Neuronal stem cell (in vitro differentiated cells): ENCODE measurements at regions not wholly inside any gene's neighbourhood (a gene's known extent, or its start where the extent isn't known, plus 50 kb on each side); places are given as distances from the start of the nearest gene placed in this dataset.

Source experiments
- DNase-seq: peaks from one replicate; pipeline ENCODE4 v3.0.0-alpha.2; 2013; ENCODE audit warnings: low spot score
- H2AFZ ChIP-seq: one replicate; pipeline ENCODE4 v1.6.1; 2013; ENCODE audit warnings: mild to moderate bottlenecking, low read length, inconsistent platforms
- H2AK5ac ChIP-seq: 2 replicates; pipeline ENCODE4 v1.6.1; 2013; ENCODE audit warnings: low read depth, mild to moderate bottlenecking, inconsistent platforms, low read length, moderate library complexity, mixed read lengths
- H2BK120ac ChIP-seq: 2 replicates; pipeline ENCODE4 v1.6.1; 2013; ENCODE audit warnings: low read depth, mild to moderate bottlenecking, inconsistent platforms, low read length, moderate library complexity, mixed read lengths
- H2BK12ac ChIP-seq: one replicate; pipeline ENCODE4 v1.6.1; 2013; ENCODE audit warnings: low read length, inconsistent platforms
- H2BK15ac ChIP-seq: 2 replicates; pipeline ENCODE4 v1.6.1; 2013; ENCODE audit warnings: mild to moderate bottlenecking, low read length, inconsistent platforms, mixed read lengths
- H2BK5ac ChIP-seq: one replicate; pipeline ENCODE4 v1.6.1; 2013; ENCODE audit warnings: inconsistent platforms, mild to moderate bottlenecking, low read length, moderate library complexity
- H3K14ac ChIP-seq: one replicate; pipeline ENCODE4 v1.6.1; 2013; ENCODE audit warnings: low read length, inconsistent platforms
- H3K18ac ChIP-seq: 2 replicates; pipeline ENCODE4 v1.6.1; 2013; ENCODE audit warnings: low read length, inconsistent platforms
- H3K23ac ChIP-seq: 2 replicates; pipeline ENCODE4 v1.6.1; 2013; ENCODE audit warnings: low read depth, mild to moderate bottlenecking, mixed read lengths, low read length, inconsistent platforms; ENCODE audit not compliant: poor library complexity
- H3K27ac ChIP-seq: replicated peaks from 3 replicates; pipeline ENCODE4 v1.5.1; 2013; ENCODE audit warnings: low read length, inconsistent platforms
- H3K27me3 ChIP-seq, 3 experiments: 2 replicates each; pipeline ENCODE4 v1.6.1; 2013; ENCODE audit warnings: low read length in 3 of 3, mild to moderate bottlenecking in 2 of 3, inconsistent platforms in 1 of 3, low read depth in 1 of 3, mixed read lengths in 1 of 3, moderate library complexity in 1 of 3; ENCODE audit not compliant: control insufficient read depth in 3 of 3, insufficient read depth in 3 of 3
- H3K36me3 ChIP-seq, 2 donors: replicated peaks in 1 of 2; 2 replicates each; pipeline ENCODE4 v1.6.1; 2013; ENCODE audit warnings: low read length in 2 of 2; ENCODE audit not compliant: control insufficient read depth in 2 of 2, insufficient read depth in 2 of 2
- H3K4ac ChIP-seq: 2 replicates; pipeline ENCODE4 v1.6.1; 2013; ENCODE audit warnings: inconsistent platforms, mild to moderate bottlenecking, low read length, moderate library complexity
- H3K4me1 ChIP-seq, 2 donors: 1 replicate in 1 of 2; 2 replicates in 1 of 2; pipeline ENCODE4 v1.6.1; 2013; ENCODE audit warnings: low read length in 2 of 2, low read depth in 1 of 2; ENCODE audit not compliant: control insufficient read depth in 2 of 2, insufficient read depth in 1 of 2
- H3K4me2 ChIP-seq: one replicate; pipeline ENCODE4 v1.6.1; 2013; ENCODE audit warnings: mild to moderate bottlenecking, low read length, inconsistent platforms; ENCODE audit not compliant: insufficient read depth, poor library complexity, severe bottlenecking
- H3K4me3 ChIP-seq, 2 donors: 2 replicates each; pipeline ENCODE4 v1.5.1; 2013; ENCODE audit warnings: low read length in 2 of 2, mild to moderate bottlenecking in 2 of 2, inconsistent platforms in 1 of 2, moderate library complexity in 1 of 2
- H3K79me1 ChIP-seq: one replicate; pipeline ENCODE4 v1.6.1; 2013; ENCODE audit warnings: low read depth, mild to moderate bottlenecking, inconsistent platforms, low read length, moderate library complexity
- H3K9ac ChIP-seq: one replicate; pipeline ENCODE4 v1.6.1; 2013; ENCODE audit warnings: mild to moderate bottlenecking, low read depth, low read length, inconsistent platforms; ENCODE audit not compliant: poor library complexity
- H3K9me3 ChIP-seq, 2 donors: replicated peaks in 1 of 2; 2 replicates each; pipeline versions ENCODE3 to v1.6.1; 2013; ENCODE audit warnings: low read length in 2 of 2, mild to moderate bottlenecking in 2 of 2, inconsistent platforms in 1 of 2, low read depth in 1 of 2, mixed read lengths in 1 of 2, moderate library complexity in 1 of 2; ENCODE audit not compliant: control insufficient read depth in 2 of 2, insufficient read depth in 1 of 2
- H4K8ac ChIP-seq: one replicate; pipeline ENCODE4 v1.6.1; 2013; ENCODE audit warnings: low read depth, mild to moderate bottlenecking, inconsistent platforms, low read length, moderate library complexity
- H4K91ac ChIP-seq: one replicate; pipeline ENCODE4 v1.6.1; 2013; ENCODE audit warnings: low read length, low read depth, mild to moderate bottlenecking, inconsistent platforms; ENCODE audit not compliant: poor library complexity
- WGBS, 2 donors: extraction: QIAGEN DNeasy Blood & Tissue Kit; methylation state at CpG; one replicate each; pipeline ENCODE4 v1.1.7; 2013; ENCODE audit warnings: missing lambda C conversion rate in 2 of 2, mixed read lengths in 1 of 2; ENCODE audit not compliant: insufficient read length in 2 of 2, insufficient replicate concordance in 1 of 2; ENCODE audit errors: extremely low coverage in 2 of 2; 5-methylcytosine and 5-hydroxymethylcytosine counted together

DNA sequence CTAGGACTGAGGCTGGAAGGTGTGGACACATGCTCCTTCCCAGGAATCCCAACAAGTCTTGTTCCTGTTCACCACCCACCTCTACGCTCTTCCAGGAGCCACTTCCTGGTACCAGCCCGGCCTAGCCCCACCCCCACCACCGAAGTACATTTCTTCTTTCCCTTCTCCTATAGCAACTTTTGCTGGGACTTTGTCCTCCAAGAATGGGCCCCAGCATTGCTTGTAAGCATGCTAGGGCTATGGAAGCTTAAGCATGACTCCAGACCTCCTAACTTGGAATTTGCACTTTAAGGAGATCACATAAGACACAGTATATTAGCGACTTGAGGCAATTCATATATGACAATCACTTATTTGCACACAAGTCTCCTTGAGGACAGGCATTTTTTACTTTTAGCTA lies 462.0 kb upstream of the ARID1B start:
- Histone ChIP-seq H3K27me3 (no peaks in the 10 kb centered on the region), H3K4me2 (no peak overlapping the region), H3K79me1 (no peaks in the 10 kb centered on the region), H4K8ac (no peak overlapping the region), H2BK15ac (no peak overlapping the region), H3K9ac (no peak overlapping the region), H2BK5ac (no peak overlapping the region), H4K91ac (no peak overlapping the region), H3K23ac (no peak overlapping the region), H3K9me3 (no peaks in the 10 kb centered on the region), H3K4ac (no peak overlapping the region), H3K36me3 (no peaks in the 10 kb centered on the region), H2AK5ac (no peak overlapping the region), H2BK120ac (no peak overlapping the region), H3K4me1 (no peaks in the 10 kb centered on the region), H3K18ac (no peak overlapping the region), H3K27ac (no peak overlapping the region), H2AFZ (no peak overlapping the region), H2BK12ac (no peak overlapping the region), H3K4me3 (no peak overlapping the region), H3K14ac (no peak overlapping the region)
- DNase-seq: no peak
- no CpG with 5 or more reads among the region's 4 CpGs for WGBS, 2 donors

DNA sequence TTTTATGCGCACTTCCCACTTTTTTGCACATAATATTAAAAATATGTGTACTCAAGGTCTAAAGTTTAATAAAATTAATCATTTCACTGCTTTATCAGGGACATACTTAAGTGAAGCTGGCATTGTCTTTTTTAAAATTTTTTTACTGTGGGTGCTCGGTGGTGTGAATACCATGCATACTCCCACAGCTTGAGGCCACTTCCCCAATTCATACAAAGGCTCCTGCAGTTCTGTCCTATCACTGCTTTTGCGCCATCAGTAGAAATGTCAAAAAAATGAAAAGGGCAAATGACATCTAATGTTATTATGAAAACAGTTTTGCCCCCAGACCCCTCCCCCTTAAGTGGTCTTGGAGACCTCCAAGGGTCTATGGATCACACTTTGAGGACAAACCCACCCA lies 464.1 kb upstream of the ARID1B start:
- Histone ChIP-seq H3K4me2 (no peak overlapping the region), H3K23ac (no peak overlapping the region), H3K9me3 (no peaks in the 10 kb centered on the region), H3K4ac (no peak overlapping the region), H2BK5ac (no peak overlapping the region), H3K18ac (no peak overlapping the region), H2BK12ac (no peak overlapping the region), H3K79me1 (no peaks in the 10 kb centered on the region), H4K8ac (no peak overlapping the region), H3K4me3 (no peak overlapping the region), H2BK15ac (no peak overlapping the region), H4K91ac (no peak overlapping the region), H3K9ac (no peak overlapping the region), H2BK120ac (no peak overlapping the region), H2AFZ (no peak overlapping the region), H3K4me1 (no peaks in the 10 kb centered on the region), H2AK5ac (no peak overlapping the region), H3K27ac (no peak overlapping the region), H3K36me3 (no peaks in the 10 kb centered on the region), H3K27me3 (no peaks in the 10 kb centered on the region), H3K14ac (no peak overlapping the region)
- no peak for DNase-seq
- no CpG with 5 or more reads among the region's 3 CpGs for WGBS, 2 donors

DNA sequence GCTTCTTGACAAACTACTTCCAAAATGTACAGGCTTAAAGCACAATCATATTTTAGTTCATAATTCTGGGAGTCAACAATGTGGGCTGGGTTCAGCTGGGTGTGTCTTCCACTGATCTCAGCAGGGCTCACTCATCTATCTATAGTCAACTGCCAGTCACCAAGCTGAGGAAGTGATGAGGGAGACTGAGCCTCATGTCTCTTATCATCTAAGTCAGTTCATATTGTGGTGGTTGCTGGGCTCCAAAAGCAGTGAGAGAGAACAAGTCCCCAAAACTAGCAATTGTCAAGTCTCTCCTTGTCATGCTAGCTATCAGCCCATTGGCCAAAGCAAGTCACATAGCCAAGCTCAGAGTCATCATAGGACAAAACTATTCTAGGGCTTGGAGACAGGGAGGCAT lies 465.9 kb upstream of the ARID1B start:
- no peak overlapping the region for H3K4me3 ChIP-seq
- no peak overlapping the region for H2BK12ac ChIP-seq
- no peaks in the 10 kb centered on the region for H3K9me3 ChIP-seq
- no peak overlapping the region for H3K23ac ChIP-seq
- no peak overlapping the region for H4K91ac ChIP-seq
- no peak overlapping the region for H3K9ac ChIP-seq
- no peak overlapping the region for H2AFZ ChIP-seq
- no peak overlapping the region for H3K27ac ChIP-seq
- no peak overlapping the region for H2BK15ac ChIP-seq
- H3K4me1 ChIP-seq: no peaks in the 10 kb centered on the region
- H3K4ac ChIP-seq: no peak overlapping the region
- H2BK120ac ChIP-seq: no peak overlapping the region
- no peak overlapping the region for H3K14ac ChIP-seq
- no peaks in the 10 kb centered on the region for H3K27me3 ChIP-seq
- no peaks in the 10 kb centered on the region for H3K36me3 ChIP-seq
- H4K8ac ChIP-seq: no peak overlapping the region
- no peak overlapping the region for H2BK5ac ChIP-seq
- no peak for DNase-seq
- H2AK5ac ChIP-seq: no peak overlapping the region
- no peaks in the 10 kb centered on the region for H3K79me1 ChIP-seq
- H3K18ac ChIP-seq: no peak overlapping the region
- no peak overlapping the region for H3K4me2 ChIP-seq

DNA sequence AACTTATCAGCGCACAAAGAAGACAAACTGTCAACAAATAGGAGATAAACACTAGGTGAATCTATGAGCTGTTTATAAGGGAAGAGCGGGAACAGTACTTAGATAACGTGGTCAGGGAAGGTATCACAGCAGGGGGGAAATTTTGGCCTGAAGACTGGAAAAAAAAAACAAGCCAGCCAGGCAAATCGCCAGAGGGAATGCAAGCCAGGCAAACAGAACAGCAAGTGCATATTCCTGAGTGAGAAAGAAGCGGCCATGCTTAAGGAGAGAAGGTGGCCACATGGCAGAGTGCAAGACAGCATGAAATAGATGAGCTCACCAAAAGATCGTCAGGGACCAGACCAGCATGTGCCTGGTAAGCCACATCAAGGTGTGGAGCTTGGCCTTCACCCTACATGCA lies 466.5 kb upstream of the ARID1B start:
- Histone ChIP-seq H3K36me3 (no peaks in the 10 kb centered on the region), H3K79me1 (no peaks in the 10 kb centered on the region), H2BK12ac (no peak overlapping the region), H3K14ac (no peak overlapping the region), H2AFZ (no peak overlapping the region), H3K18ac (no peak overlapping the region), H3K4me3 (no peak overlapping the region), H2BK5ac (no peak overlapping the region), H4K91ac (no peak overlapping the region), H3K23ac (no peak overlapping the region), H4K8ac (no peak overlapping the region), H2BK15ac (no peak overlapping the region), H3K9ac (no peak overlapping the region), H2BK120ac (no peak overlapping the region), H3K4ac (no peak overlapping the region), H3K27me3 (no peaks in the 10 kb centered on the region), H3K9me3 (no peaks in the 10 kb centered on the region), H3K27ac (no peak overlapping the region), H3K4me2 (no peak overlapping the region), H3K4me1 (no peaks in the 10 kb centered on the region), H2AK5ac (no peak overlapping the region)
- DNase-seq: no peak
- WGBS, 2 donors: no CpG with 5 or more reads among the region's 6 CpGs
